OCI-LY7 (cell line): ENCODE measurements at regions not wholly inside any gene's neighbourhood (a gene's known extent, or its start where the extent isn't known, plus 50 kb on each side); places are given as distances from the start of the nearest gene placed in this dataset.

ENCODE experiments used
- BruUV-seq: library from RNA; stranded (reverse); fragments of 400-500 nt; replicated peaks from 2 replicates; lab custom pipeline; 2021; lab: Mats Ljungman, UMichigan
- CTCF ChIA-PET: fragments of 300-600 bp; sonication (Branson Sonifier 250); formaldehyde crosslinking; loops from one replicate; lab custom pipeline; 2022; ENCODE audit warnings: antibody characterized with exemption; ENCODE audit not compliant: unreplicated experiment; lab: Charles Lee
- POLR2A ChIA-PET: fragments of 300-600 bp; sonication (Branson Sonifier 250); formaldehyde crosslinking; loops from one replicate; lab custom pipeline; 2022; ENCODE audit warnings: antibody characterized with exemption; lab: Charles Lee
- DNase-seq: peaks from one replicate; pipeline ENCODE4 v3.0.0-alpha.2; 2015; ENCODE audit warnings: low spot score
- H2AFZ ChIP-seq: fragments of 200-600 bp; sonication (generic), shearing (Covaris generic); 2 replicates; pipeline ENCODE4 v1.6.1; 2014; ENCODE audit warnings: mild to moderate bottlenecking, antibody characterized with exemption, low read length, moderate library complexity
- H3K27ac ChIP-seq: fragments of 200-600 bp; sonication (generic); 2 replicates; pipeline ENCODE4 v1.5.1; 2014; ENCODE audit warnings: mixed run types, low read depth, mild to moderate bottlenecking, moderate library complexity, low read length, inconsistent platforms; ENCODE audit not compliant: poor library complexity, severe bottlenecking
- H3K36me3 ChIP-seq: fragments of 200-600 bp; sonication (generic); 2 replicates; pipeline ENCODE4 v1.6.1; 2014; ENCODE audit warnings: mild to moderate bottlenecking, antibody characterized with exemption, low read length, moderate library complexity, mixed read lengths; ENCODE audit not compliant: insufficient read depth
- H3K4me1 ChIP-seq: fragments of 200-600 bp; sonication (generic); 2 replicates; pipeline ENCODE4 v1.5.1; 2014; ENCODE audit warnings: mild to moderate bottlenecking, low read length; ENCODE audit not compliant: insufficient read depth, poor library complexity, severe bottlenecking
- H3K4me2 ChIP-seq: fragments of 200-600 bp; sonication (generic); 2 replicates; pipeline ENCODE4 v1.6.1; 2014; ENCODE audit warnings: mild to moderate bottlenecking, low read length
- H3K4me3 ChIP-seq: fragments of 200-600 bp; sonication (generic); 2 replicates; pipeline ENCODE4 v1.5.1; 2014; ENCODE audit warnings: mild to moderate bottlenecking, low read depth, low read length; ENCODE audit not compliant: poor library complexity, severe bottlenecking
- H3K79me2 ChIP-seq: fragments of 200-600 bp; sonication (generic); 2 replicates; pipeline ENCODE4 v1.6.1; 2016; ENCODE audit warnings: low read depth, mild to moderate bottlenecking, low read length, moderate library complexity, mixed read lengths; ENCODE audit not compliant: insufficient read depth
- H3K9me2 ChIP-seq: fragments of 200-600 bp; sonication (generic); 2 replicates; pipeline ENCODE4 v1.6.1; 2016; ENCODE audit warnings: mild to moderate bottlenecking, low read length, mixed read lengths; ENCODE audit not compliant: insufficient read depth
- H3K9me3 ChIP-seq: fragments of 200-600 bp; sonication (generic); 2 replicates; pipeline ENCODE4 v1.6.1; 2014; ENCODE audit warnings: mild to moderate bottlenecking, mixed run types, low read length, mixed read lengths
- H4K20me1 ChIP-seq: fragments of 200-600 bp; sonication (generic); 2 replicates; pipeline ENCODE4 v1.6.1; 2014; ENCODE audit warnings: mild to moderate bottlenecking, antibody characterized with exemption, low read length, moderate library complexity, mixed read lengths; ENCODE audit not compliant: insufficient read depth
- EZH2phosphoT487 ChIP-seq: fragments of 200-600 bp; sonication (generic); IDR thresholded peaks from 2 replicates; pipeline ENCODE4 v1.6.1; 2018; ENCODE audit warnings: low read depth, borderline replicate concordance, mild to moderate bottlenecking, mixed run types, antibody characterized with exemption, low read length, moderate library complexity, mixed read lengths
- intact Hi-C: fragments of 100-400 bp; cut with micrococcal nuclease; formaldehyde crosslinking; loops from one replicate; pipeline ENCODE4 v1.10.0; 2022; ENCODE audit not compliant: unreplicated experiment
- TF ChIP-seq, protein P1 (sequence below): fragments of 200-600 bp; sonication (generic); conservative IDR thresholded peaks from 2 replicates; pipeline ENCODE4 v1.5.1; 2014; ENCODE audit warnings: mild to moderate bottlenecking, antibody characterized with exemption, low read length, moderate library complexity, mixed read lengths

DNA sequence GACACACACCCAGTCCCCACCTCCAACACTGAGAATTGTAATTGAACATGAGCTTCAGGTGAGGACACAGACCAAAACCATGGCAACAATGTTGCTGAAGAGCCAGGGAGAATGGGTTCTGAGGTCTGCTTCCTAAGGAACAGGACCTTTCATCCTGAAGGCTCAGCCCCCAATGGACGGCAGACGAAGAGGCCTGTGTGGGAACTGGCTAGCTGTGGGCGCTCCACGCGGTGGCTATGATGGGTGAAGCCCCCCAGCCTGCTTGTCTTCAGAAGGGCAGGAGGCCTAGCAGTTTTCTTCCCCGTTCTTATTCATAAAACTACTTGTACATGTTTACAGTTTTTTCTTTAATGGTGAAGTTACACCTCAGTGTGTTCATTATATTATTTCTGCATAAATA is 136.1 kb upstream of the SPACA7 start:
- H4K20me1 ChIP-seq = no peaks in the 10 kb centered on the region
- no peaks in the 10 kb centered on the region for H3K9me3 ChIP-seq
- CTCF ChIA-PET = no interaction called here
- DNase-seq = no peak
- H3K4me3 ChIP-seq = no peak overlapping the region
- H2AFZ ChIP-seq = no peak overlapping the region
- no peaks in the 10 kb centered on the region for H3K9me2 ChIP-seq
- H3K79me2 ChIP-seq = no peaks in the 10 kb centered on the region
- no peaks in the 10 kb centered on the region for H3K4me1 ChIP-seq
- H3K27ac ChIP-seq = no peak overlapping the region
- TF ChIP-seq EZH2phosphoT487 = no peak
- TF ChIP-seq, protein P1, sequence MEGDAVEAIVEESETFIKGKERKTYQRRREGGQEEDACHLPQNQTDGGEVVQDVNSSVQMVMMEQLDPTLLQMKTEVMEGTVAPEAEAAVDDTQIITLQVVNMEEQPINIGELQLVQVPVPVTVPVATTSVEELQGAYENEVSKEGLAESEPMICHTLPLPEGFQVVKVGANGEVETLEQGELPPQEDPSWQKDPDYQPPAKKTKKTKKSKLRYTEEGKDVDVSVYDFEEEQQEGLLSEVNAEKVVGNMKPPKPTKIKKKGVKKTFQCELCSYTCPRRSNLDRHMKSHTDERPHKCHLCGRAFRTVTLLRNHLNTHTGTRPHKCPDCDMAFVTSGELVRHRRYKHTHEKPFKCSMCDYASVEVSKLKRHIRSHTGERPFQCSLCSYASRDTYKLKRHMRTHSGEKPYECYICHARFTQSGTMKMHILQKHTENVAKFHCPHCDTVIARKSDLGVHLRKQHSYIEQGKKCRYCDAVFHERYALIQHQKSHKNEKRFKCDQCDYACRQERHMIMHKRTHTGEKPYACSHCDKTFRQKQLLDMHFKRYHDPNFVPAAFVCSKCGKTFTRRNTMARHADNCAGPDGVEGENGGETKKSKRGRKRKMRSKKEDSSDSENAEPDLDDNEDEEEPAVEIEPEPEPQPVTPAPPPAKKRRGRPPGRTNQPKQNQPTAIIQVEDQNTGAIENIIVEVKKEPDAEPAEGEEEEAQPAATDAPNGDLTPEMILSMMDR = no peak
- intact Hi-C loops = no loop called here
- BruUV-seq = no TSS peak
- POLR2A ChIA-PET = interaction anchor here (0.6 kb wide), 1 partner anchor 91 kb away, joined by 3 read pairs; no protein-coding TSS in a partner anchor
- H3K4me2 ChIP-seq = no peak overlapping the region
- H3K36me3 ChIP-seq = no peaks in the 10 kb centered on the region

- H3K79me2 ChIP-seq = no peaks in the 10 kb centered on the region
- H3K27ac ChIP-seq = no peak overlapping the region
- ChIA-PET CTCF (no interaction called here), POLR2A (no interaction called here)
- no TSS peak for BruUV-seq
- intact Hi-C loops = no loop called here
- H2AFZ ChIP-seq = no peak overlapping the region
- H3K4me3 ChIP-seq = no peak overlapping the region
- no peaks in the 10 kb centered on the region for H4K20me1 ChIP-seq
- H3K4me1 ChIP-seq = no peaks in the 10 kb centered on the region
- H3K9me3 ChIP-seq = no peaks in the 10 kb centered on the region
- no peaks in the 10 kb centered on the region for H3K9me2 ChIP-seq
- TF ChIP-seq EZH2phosphoT487 = no peak
- TF ChIP-seq, protein P1 = no peak
- DNase-seq = no peak
- no peak overlapping the region for H3K4me2 ChIP-seq
- H3K36me3 ChIP-seq = no peaks in the 10 kb centered on the region
Measured at GRCh38 chr13:112241288-112241687, 134.9 kb upstream of the SPACA7 start.

DNA sequence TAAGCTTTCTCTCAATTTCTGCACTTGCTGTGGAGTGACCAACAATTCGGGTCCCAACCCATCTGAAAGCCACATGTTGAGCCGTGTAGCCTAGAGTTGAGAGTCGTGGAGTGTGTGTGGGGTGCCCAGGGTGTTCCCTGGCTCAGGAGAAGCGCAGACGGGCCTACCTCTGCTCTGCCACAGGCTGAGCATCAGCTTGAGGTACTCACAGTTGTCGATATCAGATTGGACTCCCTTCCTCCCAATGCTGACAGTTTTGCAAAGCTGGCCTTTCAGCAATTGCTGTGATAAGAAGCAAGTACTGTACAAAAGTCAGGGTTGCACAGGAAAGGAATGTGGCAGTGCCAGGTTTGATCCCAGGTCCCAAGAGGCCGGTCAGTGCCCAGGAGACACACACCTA is 133.4 kb upstream of the SPACA7 start:
- Histone ChIP-seq H4K20me1 (no peaks in the 10 kb centered on the region), H3K9me3 (no peaks in the 10 kb centered on the region), H3K4me2 (no peak overlapping the region), H3K27ac (no peak overlapping the region), H3K79me2 (no peaks in the 10 kb centered on the region), H2AFZ (no peak overlapping the region), H3K4me1 (no peaks in the 10 kb centered on the region), H3K4me3 (no peak overlapping the region), H3K36me3 (no peaks in the 10 kb centered on the region), H3K9me2 (no peaks in the 10 kb centered on the region)
- no peak for TF ChIP-seq EZH2phosphoT487
- TF ChIP-seq, protein P1 = no peak
- no TSS peak for BruUV-seq
- intact Hi-C loops = no loop called here
- ChIA-PET POLR2A (no interaction called here), CTCF (no interaction called here)
- no peak for DNase-seq
